GM23338 (cell line): ENCODE measurements at regions not wholly inside any gene's neighbourhood (a gene's known extent, or its start where the extent isn't known, plus 50 kb on each side); places are given as distances from the start of the nearest gene placed in this dataset.

Experiments used
- ATAC-seq: fragments of 200-7000 bp; cut with Tn5 transposase; 3 replicates; pipeline ENCODE4 v1.9.1; 2020
- DNase-seq: peaks from one replicate; pipeline ENCODE4 v3.0.0-alpha.2; 2015; ENCODE audit warnings: low spot score
- H2AFZ ChIP-seq: fragments of 200-600 bp; sonication (generic); 2 replicates; pipeline ENCODE4 v1.8.0; 2016; ENCODE audit warnings: antibody characterized with exemption, mild to moderate bottlenecking, moderate library complexity
- H3F3A ChIP-seq: fragments of 200-600 bp; sonication (generic); replicated peaks from 2 replicates; pipeline ENCODE4 v1.8.0; 2017; ENCODE audit warnings: antibody characterized with exemption, mixed run types, low read depth
- H3K27ac ChIP-seq: fragments of 200-600 bp; sonication (generic); 2 replicates; pipeline ENCODE4 v1.6.1; 2016; ENCODE audit warnings: low read depth
- H3K27me3 ChIP-seq: fragments of 200-600 bp; sonication (generic); 2 replicates; pipeline ENCODE4 v1.8.0; 2016; ENCODE audit warnings: mild to moderate bottlenecking, mixed run types, moderate library complexity; ENCODE audit not compliant: insufficient read depth
- H3K36me3 ChIP-seq: fragments of 200-600 bp; sonication (generic); 2 replicates; pipeline ENCODE4 v1.8.0; 2016; ENCODE audit warnings: mild to moderate bottlenecking; ENCODE audit not compliant: insufficient read depth
- H3K4me1 ChIP-seq: fragments of 200-600 bp; sonication (generic); 2 replicates; pipeline ENCODE4 v1.8.0; 2016; ENCODE audit warnings: mild to moderate bottlenecking, moderate library complexity; ENCODE audit not compliant: insufficient read depth
- H3K4me2 ChIP-seq: fragments of 200-600 bp; sonication (generic); 2 replicates; pipeline ENCODE4 v1.7.1; 2017; ENCODE audit warnings: mixed run types
- H3K4me3 ChIP-seq: fragments of 200-600 bp; sonication (generic); 2 replicates; pipeline ENCODE4 v1.6.1; 2016; ENCODE audit warnings: mixed run types
- H3K79me2 ChIP-seq: fragments of 200-600 bp; sonication (generic); replicated peaks from 2 replicates; pipeline ENCODE4 v1.8.0; 2017; ENCODE audit warnings: mild to moderate bottlenecking; ENCODE audit not compliant: insufficient read depth
- H3K9me2 ChIP-seq: fragments of 200-600 bp; sonication (generic); 2 replicates; pipeline ENCODE4 v1.8.0; 2017; ENCODE audit not compliant: insufficient read depth
- H4K20me1 ChIP-seq: fragments of 200-600 bp; sonication (generic); replicated peaks from 2 replicates; pipeline ENCODE4 v1.8.0; 2017; ENCODE audit warnings: mild to moderate bottlenecking; ENCODE audit not compliant: insufficient read depth
- H3K27ac Mint-ChIP-seq: 2 replicates; pipeline ENCODE4 v1.8.0; 2020; ENCODE audit warnings: inconsistent platforms, mild to moderate bottlenecking, moderate library complexity, mixed read lengths
- H3K27me3 Mint-ChIP-seq: 3 replicates; pipeline ENCODE4 v1.8.0; 2022; ENCODE audit warnings: low read depth, mild to moderate bottlenecking, moderate library complexity, mixed read lengths, inconsistent platforms; ENCODE audit not compliant: insufficient read depth, poor library complexity
- H3K36me3 Mint-ChIP-seq: 3 replicates; pipeline ENCODE4 v1.8.0; 2021; ENCODE audit warnings: low read depth, mild to moderate bottlenecking, inconsistent platforms, moderate library complexity, mixed read lengths
- H3K4me1 Mint-ChIP-seq: 3 replicates; pipeline ENCODE4 v1.8.0; 2020; ENCODE audit warnings: mild to moderate bottlenecking, inconsistent platforms, mixed read lengths
- H3K4me3 Mint-ChIP-seq: 3 replicates; pipeline ENCODE4 v1.8.0; 2021; ENCODE audit warnings: moderate library complexity, mild to moderate bottlenecking, inconsistent platforms, mixed read lengths
- H3K9me3 Mint-ChIP-seq: 3 replicates; pipeline ENCODE4 v1.8.0; 2020; ENCODE audit warnings: moderate library complexity, mild to moderate bottlenecking, inconsistent platforms, mixed read lengths
- CREB1 ChIP-seq: fragments of 250-450 bp; sonication (Bioruptor Pico); IDR thresholded peaks from 2 replicates; pipeline ENCODE4 v1.5.0; 2020; ENCODE audit warnings: low read depth, mild to moderate bottlenecking, moderate library complexity
- EZH2 ChIP-seq: fragments of 200-600 bp; sonication (generic); IDR thresholded peaks from one replicate; pipeline ENCODE4 v1.8.0; 2017; ENCODE audit warnings: antibody characterized with exemption, mild to moderate bottlenecking, low read depth; ENCODE audit not compliant: unreplicated experiment
- EZH2phosphoT487 ChIP-seq: fragments of 200-600 bp; sonication (generic); IDR thresholded peaks from one replicate; pipeline ENCODE4 v1.8.1; 2018; ENCODE audit warnings: antibody characterized with exemption; ENCODE audit not compliant: unreplicated experiment
- JUNB ChIP-seq: IDR thresholded peaks from one replicate; pipeline ENCODE4 v1.6.1; 2016; ENCODE audit warnings: antibody characterized with exemption; ENCODE audit not compliant: unreplicated experiment
- NANOG ChIP-seq: IDR thresholded peaks from 2 replicates; pipeline ENCODE4 v1.6.1; 2016; ENCODE audit warnings: antibody characterized with exemption, borderline replicate concordance
- POLR2AphosphoS5 ChIP-seq: IDR thresholded peaks from 2 replicates; pipeline ENCODE4 v1.6.1; 2016; ENCODE audit warnings: antibody characterized with exemption, low read depth
- STAT1 ChIP-seq: IDR thresholded peaks from one replicate; pipeline ENCODE4 v1.6.1; 2016; ENCODE audit warnings: antibody characterized with exemption; ENCODE audit not compliant: unreplicated experiment
- ZNF331 ChIP-seq: fragments of 250-450 bp; sonication (Bioruptor Pico); IDR thresholded peaks from 2 replicates; pipeline ENCODE4 v1.5.0; 2020; ENCODE audit warnings: low read depth, mild to moderate bottlenecking, moderate library complexity
- TF ChIP-seq, protein P1 (sequence below): IDR thresholded peaks from one replicate; pipeline ENCODE4 v1.6.1; 2018; ENCODE audit warnings: antibody characterized with exemption; ENCODE audit not compliant: unreplicated experiment
- TF ChIP-seq, protein P2 (sequence below): IDR thresholded peaks from 2 replicates; pipeline ENCODE4 v1.6.1; 2016; ENCODE audit warnings: antibody characterized with exemption
- TF ChIP-seq, protein P3 (sequence below), 2 experiments: fragments of 200-600 bp in 1 of 2; sonication (generic) in 1 of 2; conservative IDR thresholded peaks; 2 replicates each; pipeline versions ENCODE4 v1.5.1 to v1.6.1; 2016 to 2017; ENCODE audit warnings: antibody characterized with exemption in 2 of 2, low read depth in 2 of 2, mild to moderate bottlenecking in 2 of 2, moderate library complexity in 1 of 2

DNA sequence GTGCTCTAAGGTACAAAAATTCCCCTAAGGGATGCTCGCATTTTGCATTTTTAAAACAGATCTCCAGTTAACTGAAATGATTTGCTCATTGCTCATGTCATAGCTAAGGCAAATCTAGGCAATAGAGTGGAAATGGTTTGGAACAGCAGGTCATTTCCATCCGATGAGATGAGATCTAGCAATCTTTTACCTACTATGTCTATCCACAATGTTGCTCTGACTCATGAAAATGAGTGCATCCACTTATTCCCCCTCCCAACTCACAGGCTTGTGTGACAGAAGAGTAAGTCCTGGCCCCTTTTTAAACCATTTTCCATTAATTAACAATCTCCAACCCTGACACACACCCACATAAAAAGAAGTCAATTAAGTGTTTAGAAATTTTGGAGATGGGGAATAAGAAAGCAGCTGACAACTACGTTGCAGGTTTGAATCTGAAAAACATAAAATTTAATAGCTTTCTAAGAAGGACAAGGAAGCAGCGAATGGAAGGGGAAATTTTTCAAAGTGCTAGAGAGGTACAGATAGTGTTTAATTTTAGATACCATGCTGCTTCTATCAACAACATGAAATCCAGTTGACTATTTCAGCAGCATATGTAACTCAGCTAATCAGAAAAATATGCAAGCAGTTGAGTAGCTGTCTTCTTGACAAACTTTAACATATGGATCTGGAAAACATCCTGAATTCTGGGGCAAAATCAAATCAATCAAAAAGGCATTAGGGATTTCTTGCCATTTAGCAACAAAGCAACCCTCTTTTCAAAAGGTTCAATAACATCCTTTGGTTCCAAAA lies 112.0 kb downstream of the TMCO5A start (continued):
- TF ChIP-seq, protein P1, sequence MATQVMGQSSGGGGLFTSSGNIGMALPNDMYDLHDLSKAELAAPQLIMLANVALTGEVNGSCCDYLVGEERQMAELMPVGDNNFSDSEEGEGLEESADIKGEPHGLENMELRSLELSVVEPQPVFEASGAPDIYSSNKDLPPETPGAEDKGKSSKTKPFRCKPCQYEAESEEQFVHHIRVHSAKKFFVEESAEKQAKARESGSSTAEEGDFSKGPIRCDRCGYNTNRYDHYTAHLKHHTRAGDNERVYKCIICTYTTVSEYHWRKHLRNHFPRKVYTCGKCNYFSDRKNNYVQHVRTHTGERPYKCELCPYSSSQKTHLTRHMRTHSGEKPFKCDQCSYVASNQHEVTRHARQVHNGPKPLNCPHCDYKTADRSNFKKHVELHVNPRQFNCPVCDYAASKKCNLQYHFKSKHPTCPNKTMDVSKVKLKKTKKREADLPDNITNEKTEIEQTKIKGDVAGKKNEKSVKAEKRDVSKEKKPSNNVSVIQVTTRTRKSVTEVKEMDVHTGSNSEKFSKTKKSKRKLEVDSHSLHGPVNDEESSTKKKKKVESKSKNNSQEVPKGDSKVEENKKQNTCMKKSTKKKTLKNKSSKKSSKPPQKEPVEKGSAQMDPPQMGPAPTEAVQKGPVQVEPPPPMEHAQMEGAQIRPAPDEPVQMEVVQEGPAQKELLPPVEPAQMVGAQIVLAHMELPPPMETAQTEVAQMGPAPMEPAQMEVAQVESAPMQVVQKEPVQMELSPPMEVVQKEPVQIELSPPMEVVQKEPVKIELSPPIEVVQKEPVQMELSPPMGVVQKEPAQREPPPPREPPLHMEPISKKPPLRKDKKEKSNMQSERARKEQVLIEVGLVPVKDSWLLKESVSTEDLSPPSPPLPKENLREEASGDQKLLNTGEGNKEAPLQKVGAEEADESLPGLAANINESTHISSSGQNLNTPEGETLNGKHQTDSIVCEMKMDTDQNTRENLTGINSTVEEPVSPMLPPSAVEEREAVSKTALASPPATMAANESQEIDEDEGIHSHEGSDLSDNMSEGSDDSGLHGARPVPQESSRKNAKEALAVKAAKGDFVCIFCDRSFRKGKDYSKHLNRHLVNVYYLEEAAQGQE: no peak
- TF ChIP-seq CREB1 (CRISPR knock-in tag) (no peak), STAT1 (no peak), POLR2AphosphoS5 (no peak), NANOG (no peak), ZNF331 (CRISPR knock-in tag) (no peak), EZH2phosphoT487 (no peak), EZH2 (no peak)
- TF ChIP-seq, protein P2, sequence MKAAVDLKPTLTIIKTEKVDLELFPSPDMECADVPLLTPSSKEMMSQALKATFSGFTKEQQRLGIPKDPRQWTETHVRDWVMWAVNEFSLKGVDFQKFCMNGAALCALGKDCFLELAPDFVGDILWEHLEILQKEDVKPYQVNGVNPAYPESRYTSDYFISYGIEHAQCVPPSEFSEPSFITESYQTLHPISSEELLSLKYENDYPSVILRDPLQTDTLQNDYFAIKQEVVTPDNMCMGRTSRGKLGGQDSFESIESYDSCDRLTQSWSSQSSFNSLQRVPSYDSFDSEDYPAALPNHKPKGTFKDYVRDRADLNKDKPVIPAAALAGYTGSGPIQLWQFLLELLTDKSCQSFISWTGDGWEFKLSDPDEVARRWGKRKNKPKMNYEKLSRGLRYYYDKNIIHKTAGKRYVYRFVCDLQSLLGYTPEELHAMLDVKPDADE: no peak
- TF ChIP-seq, protein P3, sequence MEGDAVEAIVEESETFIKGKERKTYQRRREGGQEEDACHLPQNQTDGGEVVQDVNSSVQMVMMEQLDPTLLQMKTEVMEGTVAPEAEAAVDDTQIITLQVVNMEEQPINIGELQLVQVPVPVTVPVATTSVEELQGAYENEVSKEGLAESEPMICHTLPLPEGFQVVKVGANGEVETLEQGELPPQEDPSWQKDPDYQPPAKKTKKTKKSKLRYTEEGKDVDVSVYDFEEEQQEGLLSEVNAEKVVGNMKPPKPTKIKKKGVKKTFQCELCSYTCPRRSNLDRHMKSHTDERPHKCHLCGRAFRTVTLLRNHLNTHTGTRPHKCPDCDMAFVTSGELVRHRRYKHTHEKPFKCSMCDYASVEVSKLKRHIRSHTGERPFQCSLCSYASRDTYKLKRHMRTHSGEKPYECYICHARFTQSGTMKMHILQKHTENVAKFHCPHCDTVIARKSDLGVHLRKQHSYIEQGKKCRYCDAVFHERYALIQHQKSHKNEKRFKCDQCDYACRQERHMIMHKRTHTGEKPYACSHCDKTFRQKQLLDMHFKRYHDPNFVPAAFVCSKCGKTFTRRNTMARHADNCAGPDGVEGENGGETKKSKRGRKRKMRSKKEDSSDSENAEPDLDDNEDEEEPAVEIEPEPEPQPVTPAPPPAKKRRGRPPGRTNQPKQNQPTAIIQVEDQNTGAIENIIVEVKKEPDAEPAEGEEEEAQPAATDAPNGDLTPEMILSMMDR (conservative IDR thresholded peaks at IDR 0.05; ENCODE audit: low read depth in 2 of 2): no peak

DNA sequence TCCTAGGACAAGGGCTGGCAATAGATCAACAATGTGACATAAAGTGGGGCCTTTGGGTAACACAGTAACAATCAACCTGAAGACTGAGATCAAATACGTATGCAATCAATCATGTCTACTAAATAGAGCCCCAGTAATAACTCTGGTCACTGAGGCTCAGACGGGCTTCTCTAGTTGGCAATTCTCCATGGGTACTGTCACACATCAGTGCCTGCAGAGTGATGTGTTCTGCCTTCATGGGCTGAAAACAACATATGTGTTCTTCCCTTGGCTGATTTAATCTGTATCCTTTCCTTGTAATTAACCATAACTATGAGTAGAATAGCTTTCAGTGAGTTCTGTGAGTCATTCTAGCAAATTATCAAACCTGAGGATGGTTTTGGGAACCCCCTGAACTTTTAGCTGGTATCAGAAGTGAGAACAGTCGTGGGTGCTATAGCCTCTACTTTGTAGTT lies 113.6 kb downstream of the TMCO5A start:
- no peaks in the 10 kb centered on the region; the same call in 1 of the 2 replicates for H3K9me2 ChIP-seq
- H4K20me1 ChIP-seq: no peaks in the 10 kb centered on the region
- H3K4me2 ChIP-seq: no peak overlapping the region
- no peak overlapping the region for H2AFZ ChIP-seq
- no peak overlapping the region for H3K4me3 ChIP-seq
- H3K36me3 Mint-ChIP-seq: no peaks in the 10 kb centered on the region
- no peak overlapping the region for H3K27ac ChIP-seq
- no peaks in the 10 kb centered on the region for H3K9me3 Mint-ChIP-seq
- no peaks in the 10 kb centered on the region for H3F3A ChIP-seq
- H3K4me3 Mint-ChIP-seq: no peak overlapping the region
- H3K27me3 ChIP-seq: no peaks in the 10 kb centered on the region
- H3K27me3 Mint-ChIP-seq: no peaks in the 10 kb centered on the region
- no peak for ATAC-seq
- H3K4me1 ChIP-seq: no peaks in the 10 kb centered on the region
- no peak for DNase-seq
- H3K79me2 ChIP-seq: no peaks in the 10 kb centered on the region
- TF ChIP-seq, protein P1: no peak
- TF ChIP-seq EZH2phosphoT487 (no peak), POLR2AphosphoS5 (no peak), NANOG (no peak), JUNB (no peak), CREB1 (CRISPR knock-in tag) (no peak), ZNF331 (CRISPR knock-in tag) (no peak), EZH2 (no peak)
- TF ChIP-seq, protein P3 (conservative IDR thresholded peaks at IDR 0.05; ENCODE audit: low read depth in 2 of 2): no peak
- TF ChIP-seq, protein P2: no peak
- H3K4me1 Mint-ChIP-seq: peaks cover 2% of the 10 kb centered on the region; the same call in 2 of the 3 replicates
- no peak overlapping the region for H3K27ac Mint-ChIP-seq
- H3K36me3 ChIP-seq: no peaks in the 10 kb centered on the region
